Activated CD8-positive, alpha-beta T cell treated with anti-CD3 and anti-CD28 coated beads for 36 hours (primary cell): ENCODE measurements at regions not wholly inside any gene's neighbourhood (a gene's known extent, or its start where the extent isn't known, plus 50 kb on each side); places are given as distances from the start of the nearest gene placed in this dataset.

Experiments used
- ATAC-seq: fragments of 200-7000 bp; cut with Tn5 transposase; one replicate; pipeline ENCODE4 v1.10.0; 2021; ENCODE audit warnings: mild to moderate bottlenecking, moderate library complexity
- CTCF ChIA-PET: fragments of 350-600 bp; sonication (Branson Sonifier 250); formaldehyde crosslinking; loops from one replicate; lab custom pipeline; 2021; ENCODE audit warnings: antibody characterized with exemption; lab: Charles Lee
- POLR2A ChIA-PET: fragments of 350-600 bp; sonication (Branson Sonifier 250); formaldehyde crosslinking; loops from one replicate; lab custom pipeline; 2021; ENCODE audit warnings: antibody characterized with exemption; lab: Charles Lee
- DNase-seq: peaks from one replicate; pipeline ENCODE4 v3.0.0-alpha.2; 2020
- H3K27ac Mint-ChIP-seq: one replicate; pipeline ENCODE4 v1.8.0; 2021; ENCODE audit warnings: mild to moderate bottlenecking, mixed read lengths
- H3K27me3 Mint-ChIP-seq: one replicate; pipeline ENCODE4 v1.8.0; 2021; ENCODE audit warnings: mixed read lengths
- H3K36me3 Mint-ChIP-seq: one replicate; pipeline ENCODE4 v1.8.0; 2021; ENCODE audit warnings: low read depth, mixed read lengths
- H3K4me1 Mint-ChIP-seq: one replicate; pipeline ENCODE4 v1.8.0; 2021; ENCODE audit warnings: low read depth, mixed read lengths
- H3K4me3 Mint-ChIP-seq: one replicate; pipeline ENCODE4 v1.8.0; 2021; ENCODE audit warnings: mild to moderate bottlenecking, moderate library complexity, mixed read lengths
- H3K9me3 Mint-ChIP-seq: one replicate; pipeline ENCODE4 v1.8.0; 2021; ENCODE audit warnings: mixed read lengths
- CTCF ChIP-seq: fragments of 200-600 bp; IDR thresholded peaks from one replicate; pipeline ENCODE4 v1.8.0; 2022; ENCODE audit warnings: antibody characterized with exemption, mild to moderate bottlenecking
- intact Hi-C: fragments of 100-400 bp; cut with micrococcal nuclease; formaldehyde crosslinking; loops from one replicate; pipeline ENCODE4 v1.10.0; 2022

- intact Hi-C loops: no loop called here
- Mint-ChIP-seq H3K4me3 (no peak overlapping the region), H3K27me3 (no peaks in the 10 kb centered on the region), H3K9me3 (peaks cover 10% of the 10 kb centered on the region), H3K36me3 (no peaks in the 10 kb centered on the region), H3K27ac (no peak overlapping the region), H3K4me1 (no peaks in the 10 kb centered on the region)
- DNase-seq (no peak), ATAC-seq (no peak)
- no peak for TF ChIP-seq CTCF
- ChIA-PET POLR2A (no interaction called here), CTCF (no interaction called here)
Measured at GRCh38 chr6:76892542-76892941, 570.7 kb downstream of the HTR1B start.

GRCh38 chr6:76888351-76888750 lies 574.9 kb downstream of the HTR1B start:
- CTCF ChIA-PET: no interaction called here
- no peak overlapping the region for H3K27ac Mint-ChIP-seq
- no peaks in the 10 kb centered on the region for H3K36me3 Mint-ChIP-seq
- no peak overlapping the region for H3K4me3 Mint-ChIP-seq
- TF ChIP-seq CTCF: no peak
- POLR2A ChIA-PET: no interaction called here
- no peaks in the 10 kb centered on the region for H3K27me3 Mint-ChIP-seq
- H3K9me3 Mint-ChIP-seq: peaks cover 4% of the 10 kb centered on the region
- intact Hi-C loops: no loop called here
- no peaks in the 10 kb centered on the region for H3K4me1 Mint-ChIP-seq
- DNase-seq (no peak), ATAC-seq (no peak)

GRCh38 chr6:76886900-76887299 lies 576.4 kb downstream of the HTR1B start:
- POLR2A ChIA-PET: no interaction called here
- Mint-ChIP-seq H3K27me3 (no peaks in the 10 kb centered on the region), H3K27ac (no peak overlapping the region), H3K36me3 (no peaks in the 10 kb centered on the region), H3K9me3 (peaks cover 2% of the 10 kb centered on the region), H3K4me3 (no peak overlapping the region), H3K4me1 (no peaks in the 10 kb centered on the region)
- ATAC-seq: no peak
- intact Hi-C loops: no loop called here
- CTCF ChIA-PET: no interaction called here
- TF ChIP-seq CTCF: no peak
- no peak for DNase-seq

GRCh38 chr6:76885861-76886301 lies 577.4 kb downstream of the HTR1B start:
- no peak for TF ChIP-seq CTCF
- intact Hi-C loops: no loop called here
- POLR2A ChIA-PET: no interaction called here
- CTCF ChIA-PET: no interaction called here
- DNase-seq (no peak), ATAC-seq (no peak)
- H3K27ac Mint-ChIP-seq: no peak overlapping the region
- H3K4me3 Mint-ChIP-seq: no peak overlapping the region
- H3K9me3 Mint-ChIP-seq: peaks cover 2% of the 10 kb centered on the region
- no peaks in the 10 kb centered on the region for H3K27me3 Mint-ChIP-seq
- H3K36me3 Mint-ChIP-seq: no peaks in the 10 kb centered on the region
- no peaks in the 10 kb centered on the region for H3K4me1 Mint-ChIP-seq

GRCh38 chr6:76881414-76881813 lies 581.9 kb downstream of the HTR1B start:
- no peaks in the 10 kb centered on the region for H3K36me3 Mint-ChIP-seq
- peaks cover 6% of the 10 kb centered on the region for H3K9me3 Mint-ChIP-seq
- TF ChIP-seq CTCF: no peak
- POLR2A ChIA-PET: no interaction called here
- CTCF ChIA-PET: no interaction called here
- no peaks in the 10 kb centered on the region for H3K4me1 Mint-ChIP-seq
- H3K4me3 Mint-ChIP-seq: no peak overlapping the region
- ATAC-seq: no peak
- no peak for DNase-seq
- intact Hi-C loops: no loop called here
- H3K27ac Mint-ChIP-seq: no peak overlapping the region
- no peaks in the 10 kb centered on the region for H3K27me3 Mint-ChIP-seq
